ENCODE measurements at regions not wholly inside any gene's neighbourhood (a gene's known extent, or its start where the extent isn't known, plus 50 kb on each side); places are given as distances from the start of the nearest gene placed in this dataset.
"Not testable (repeated sequence)": the region's sequence is repeated elsewhere in the genome, so short reads cannot be mapped to it uniquely, and the experiment has no call there.

- no peak for DNase-seq (ENCODE audit: low read depth in 2 of 2)
These were observed 83.2 kb upstream of the MAP3K1 start for GRCh38 chr5:56732121-56732520.

GRCh38 chr5:56731473-56731872, 83.9 kb upstream of the MAP3K1 start:
- DNase-seq (ENCODE audit: low read depth in 2 of 2) = not testable (repeated sequence)

GRCh38 chr5:56729488-56729887, 85.9 kb upstream of the MAP3K1 start:
- no peak for DNase-seq (ENCODE audit: low read depth in 2 of 2)

- DNase-seq (ENCODE audit: low read depth in 2 of 2) = no peak
These were observed 89.5 kb upstream of the MAP3K1 start for GRCh38 chr5:56725711-56726411.

GRCh38 chr5:56724857-56725256, 90.5 kb upstream of the MAP3K1 start:
- not testable (repeated sequence) for DNase-seq (ENCODE audit: low read depth in 2 of 2)

GRCh38 chr5:56722317-56722716, 93.0 kb upstream of the MAP3K1 start:
- no peak for DNase-seq (ENCODE audit: low read depth in 2 of 2)

GRCh38 chr5:56717253-56717987, 97.9 kb upstream of the MAP3K1 start:
- DNase-seq (ENCODE audit: low read depth in 2 of 2) = no peak

- DNase-seq (ENCODE audit: low read depth in 2 of 2) = no peak
These were observed 99.4 kb upstream of the MAP3K1 start for GRCh38 chr5:56715986-56716385.

GRCh38 chr5:56712895-56713591, 102.3 kb upstream of the MAP3K1 start:
- no peak for DNase-seq (ENCODE audit: low read depth in 2 of 2)

- DNase-seq (ENCODE audit: low read depth in 2 of 2) = no peak
These were observed 104.3 kb upstream of the MAP3K1 start for GRCh38 chr5:56710826-56711590.

GRCh38 chr5:56706504-56706903, 108.8 kb upstream of the MAP3K1 start:
- DNase-seq (ENCODE audit: low read depth in 2 of 2) = no peak

GRCh38 chr5:56705217-56705616, 110.1 kb upstream of the MAP3K1 start:
- DNase-seq (ENCODE audit: low read depth in 2 of 2) = no peak

- no peak for DNase-seq (ENCODE audit: low read depth in 2 of 2)
These were observed 111.4 kb upstream of the MAP3K1 start for GRCh38 chr5:56703952-56704351.

- DNase-seq (ENCODE audit: low read depth in 2 of 2) = no peak
These were observed 114.6 kb upstream of the MAP3K1 start for GRCh38 chr5:56700711-56701110.

GRCh38 chr5:56699538-56699937, 115.8 kb upstream of the MAP3K1 start:
- no peak for DNase-seq (ENCODE audit: low read depth in 2 of 2)

GRCh38 chr5:56698463-56699381, 116.6 kb upstream of the MAP3K1 start:
- DNase-seq (ENCODE audit: low read depth in 2 of 2) = no peak

GRCh38 chr5:56696900-56697299, 118.4 kb upstream of the MAP3K1 start:
- DNase-seq (ENCODE audit: low read depth in 2 of 2) = no peak

- peak; percentile 12 to 33 for DNase-seq (ENCODE audit: low read depth in 2 of 2)
These were observed 122.1 kb upstream of the MAP3K1 start for GRCh38 chr5:56693220-56693579.

GRCh38 chr5:56692359-56693219, 122.8 kb upstream of the MAP3K1 start:
- DNase-seq (ENCODE audit: low read depth in 2 of 2) = no peak

GRCh38 chr5:56688402-56688801, 126.9 kb upstream of the MAP3K1 start:
- DNase-seq (ENCODE audit: low read depth in 2 of 2) = no peak
